Activated naive CD4-positive, alpha-beta T cell treated with anti-CD3 and anti-CD28 coated beads, Interleukin-2, amount 50 U/mL, for 72 hours (primary cell): ENCODE measurements at regions not wholly inside any gene's neighbourhood (a gene's known extent, or its start where the extent isn't known, plus 50 kb on each side); places are given as distances from the start of the nearest gene placed in this dataset.
"Not testable (repeated sequence)": the region's sequence is repeated elsewhere in the genome, so short reads cannot be mapped to it uniquely, and the experiment has no call there.

Experiments used
- ATAC-seq, 2 donors: fragments of 150-1000 bp; cut with Tn5 transposase; 2 replicates each; pipeline ENCODE4 v1.10.0; 2021; ENCODE audit warnings: mild to moderate bottlenecking in 2 of 2, moderate library complexity in 2 of 2
- DNase-seq, 2 donors: peaks; one replicate each; pipeline ENCODE4 v3.0.0; 2021 to 2022; ENCODE audit warnings: low spot score in 2 of 2
- H3K27ac Mint-ChIP-seq, 2 donors: one replicate each; pipeline ENCODE4 v1.8.0; 2022; ENCODE audit warnings: mild to moderate bottlenecking in 2 of 2, mixed read lengths in 2 of 2
- H3K36me3 Mint-ChIP-seq, 2 donors: one replicate each; pipeline ENCODE4 v1.8.0; 2022; ENCODE audit warnings: mixed read lengths in 2 of 2
- H3K9me3 Mint-ChIP-seq, 2 donors: one replicate each; pipeline ENCODE4 v1.8.0; 2022; ENCODE audit warnings: mixed read lengths in 2 of 2

GRCh38 chr15:23750179-23750578, 63.1 kb upstream of the NDN start:
- H3K27ac Mint-ChIP-seq, result no peak overlapping the region
- no peaks in the 10 kb centered on the region for H3K36me3 Mint-ChIP-seq
- DNase-seq (no peak), ATAC-seq (no peak)
- H3K9me3 Mint-ChIP-seq, result peaks cover 4 to 8% of the 10 kb centered on the region in 2 donors

- ATAC-seq, result no peak
- no peak for DNase-seq
- H3K9me3 Mint-ChIP-seq, result peaks cover 4 to 13% of the 10 kb centered on the region in 2 donors
- H3K27ac Mint-ChIP-seq, result no peak overlapping the region
- H3K36me3 Mint-ChIP-seq, result no peaks in the 10 kb centered on the region
These were observed 63.7 kb upstream of the NDN start for GRCh38 chr15:23750776-23751175.

GRCh38 chr15:23753248-23753647, 66.1 kb upstream of the NDN start:
- no peak for ATAC-seq
- DNase-seq, result no peak
- Mint-ChIP-seq H3K9me3 (peaks cover 4 to 16% of the 10 kb centered on the region in 2 donors), H3K36me3 (no peaks in the 10 kb centered on the region), H3K27ac (no peak overlapping the region)

GRCh38 chr15:23758891-23759290, 71.8 kb upstream of the NDN start:
- DNase-seq (no peak), ATAC-seq (no peak)
- H3K36me3 Mint-ChIP-seq, result peaks cover 0 to 4% of the 10 kb centered on the region in 2 donors
- peaks cover 18 to 21% of the 10 kb centered on the region in 2 donors for H3K9me3 Mint-ChIP-seq
- H3K27ac Mint-ChIP-seq, result no peak overlapping the region

GRCh38 chr15:23760024-23760423, 72.9 kb upstream of the NDN start:
- DNase-seq (no peak), ATAC-seq (no peak)
- no peak overlapping the region for H3K27ac Mint-ChIP-seq
- H3K9me3 Mint-ChIP-seq, result peaks cover 20 to 23% of the 10 kb centered on the region in 2 donors
- H3K36me3 Mint-ChIP-seq, result peaks cover 0 to 9% of the 10 kb centered on the region in 2 donors

GRCh38 chr15:23761386-23761785, 74.3 kb upstream of the NDN start:
- Mint-ChIP-seq H3K36me3 (peaks cover 0 to 18% of the 10 kb centered on the region in 2 donors), H3K27ac (no peak overlapping the region)

GRCh38 chr15:23762026-23762425, 74.9 kb upstream of the NDN start:
- no peak overlapping the region for H3K27ac Mint-ChIP-seq
- no peak for ATAC-seq
- no peak for DNase-seq
- peaks cover 0 to 18% of the 10 kb centered on the region in 2 donors for H3K36me3 Mint-ChIP-seq
- H3K9me3 Mint-ChIP-seq, result peaks cover 27 to 28% of the 10 kb centered on the region in 2 donors

More at GRCh38 chr15:23761386-23761785, 74.3 kb upstream of the NDN start:
- no peak for ATAC-seq
- DNase-seq, result no peak
- H3K9me3 Mint-ChIP-seq, result peaks cover 26 to 27% of the 10 kb centered on the region in 2 donors

GRCh38 chr15:23763021-23763420, 75.9 kb upstream of the NDN start:
- no peak for DNase-seq
- no peak overlapping the region for H3K27ac Mint-ChIP-seq
- H3K36me3 Mint-ChIP-seq, result peaks cover 0 to 22% of the 10 kb centered on the region in 2 donors
- H3K9me3 Mint-ChIP-seq, result peaks cover 25 to 27% of the 10 kb centered on the region in 2 donors
- no peak for ATAC-seq

GRCh38 chr15:23764306-23764705, 77.2 kb upstream of the NDN start:
- H3K36me3 Mint-ChIP-seq, result peaks cover 0 to 20% of the 10 kb centered on the region in 2 donors
- no peak overlapping the region for H3K27ac Mint-ChIP-seq

GRCh38 chr15:23764716-23765115, 77.6 kb upstream of the NDN start:
- ATAC-seq (no peak), DNase-seq (no peak)
- no peak overlapping the region for H3K27ac Mint-ChIP-seq
- H3K36me3 Mint-ChIP-seq, result peaks cover 0 to 21% of the 10 kb centered on the region in 2 donors
- H3K9me3 Mint-ChIP-seq, result peaks cover 20 to 22% of the 10 kb centered on the region in 2 donors

More at GRCh38 chr15:23764306-23764705, 77.2 kb upstream of the NDN start:
- H3K9me3 Mint-ChIP-seq, result peaks cover 24 to 25% of the 10 kb centered on the region in 2 donors
- no peak for ATAC-seq
- no peak for DNase-seq

- not testable (repeated sequence) for ATAC-seq, DNase-seq, H3K27ac Mint-ChIP-seq
- H3K36me3 Mint-ChIP-seq, result peaks cover 0 to 27% of the 10 kb centered on the region in 2 donors
- H3K9me3 Mint-ChIP-seq, result peaks cover 22% of the 10 kb centered on the region in 2 donors
These were observed 79.7 kb upstream of the NDN start for GRCh38 chr15:23766779-23767178.

GRCh38 chr15:23773093-23773492, 86.0 kb upstream of the NDN start:
- ATAC-seq (no peak), DNase-seq (no peak)
- Mint-ChIP-seq H3K27ac (no peak overlapping the region), H3K36me3 (peaks cover 0 to 13% of the 10 kb centered on the region in 2 donors), H3K9me3 (peaks cover 21 to 37% of the 10 kb centered on the region in 2 donors)

- Mint-ChIP-seq H3K36me3 (peaks cover 0 to 6% of the 10 kb centered on the region in 2 donors), H3K27ac (no peak overlapping the region), H3K9me3 (peaks cover 12 to 17% of the 10 kb centered on the region in 2 donors)
- no peak for DNase-seq
- ATAC-seq, result no peak
These were observed 100.4 kb upstream of the NDN start for GRCh38 chr15:23787346-23788105.

GRCh38 chr15:23793191-23793680, 106.1 kb upstream of the NDN start:
- H3K27ac Mint-ChIP-seq, result no peak overlapping the region
- no peak for ATAC-seq

GRCh38 chr15:23797747-23798446, 110.8 kb upstream of the NDN start:
- Mint-ChIP-seq H3K9me3 (peaks cover 29 to 33% of the 10 kb centered on the region in 2 donors), H3K27ac (no peak overlapping the region), H3K36me3 (peaks cover 0 to 17% of the 10 kb centered on the region in 2 donors)
- DNase-seq (no peak), ATAC-seq (no peak)

More at GRCh38 chr15:23793191-23793680, 106.1 kb upstream of the NDN start:
- peaks cover 20 to 27% of the 10 kb centered on the region in 2 donors for H3K9me3 Mint-ChIP-seq
- H3K36me3 Mint-ChIP-seq, result peaks cover 0 to 21% of the 10 kb centered on the region in 2 donors
- DNase-seq, result no peak

- ATAC-seq, result no peak
- H3K9me3 Mint-ChIP-seq, result peaks cover 27 to 35% of the 10 kb centered on the region in 2 donors
- H3K36me3 Mint-ChIP-seq, result peaks cover 0 to 15% of the 10 kb centered on the region in 2 donors
- no peak for DNase-seq
- H3K27ac Mint-ChIP-seq, result no peak overlapping the region
These were observed 114.8 kb upstream of the NDN start for GRCh38 chr15:23801881-23802280.

GRCh38 chr15:23802896-23803435, 115.9 kb upstream of the NDN start:
- not testable (repeated sequence) for DNase-seq, H3K27ac Mint-ChIP-seq, H3K36me3 Mint-ChIP-seq, ATAC-seq
- peaks cover 19 to 26% of the 10 kb centered on the region in 2 donors for H3K9me3 Mint-ChIP-seq
